ENCODE measurements at regions not wholly inside any gene's neighbourhood (a gene's known extent, or its start where the extent isn't known, plus 50 kb on each side); places are given as distances from the start of the nearest gene placed in this dataset.

GRCh38 chr1:87878873-87879272 is 550.2 kb downstream of the LMO4 start:
- DNase-seq (ENCODE audit: low read depth), result no peak

- DNase-seq (ENCODE audit: low read depth), result no peak
Measured at GRCh38 chr1:87880098-87880760, 551.5 kb downstream of the LMO4 start.

- DNase-seq (ENCODE audit: low read depth), result no peak
Measured at GRCh38 chr1:87880764-87881163, 552.1 kb downstream of the LMO4 start.

GRCh38 chr1:87883906-87884305 is 555.2 kb downstream of the LMO4 start:
- DNase-seq (ENCODE audit: low read depth), result no peak

GRCh38 chr1:87884581-87884980 is 555.9 kb downstream of the LMO4 start:
- DNase-seq (ENCODE audit: low read depth), result no peak

GRCh38 chr1:87885278-87886025 is 556.8 kb downstream of the LMO4 start:
- no peak for DNase-seq (ENCODE audit: low read depth)

GRCh38 chr1:87887100-87887499 is 558.4 kb downstream of the LMO4 start:
- no peak for DNase-seq (ENCODE audit: low read depth)

GRCh38 chr1:87888446-87888845 is 559.8 kb downstream of the LMO4 start:
- no peak for DNase-seq (ENCODE audit: low read depth)

- no peak for DNase-seq (ENCODE audit: low read depth)
Measured at GRCh38 chr1:87894062-87894461, 565.4 kb downstream of the LMO4 start.

GRCh38 chr1:87897481-87897880 is 568.8 kb downstream of the LMO4 start:
- no peak for DNase-seq (ENCODE audit: low read depth)

GRCh38 chr1:87898431-87898830 is 569.8 kb downstream of the LMO4 start:
- DNase-seq (ENCODE audit: low read depth), result no peak

GRCh38 chr1:87899017-87899416 is 570.3 kb downstream of the LMO4 start:
- DNase-seq (ENCODE audit: low read depth), result no peak

- no peak for DNase-seq (ENCODE audit: low read depth)
Measured at GRCh38 chr1:87899746-87900145, 571.1 kb downstream of the LMO4 start.

- no peak for DNase-seq (ENCODE audit: low read depth)
Measured at GRCh38 chr1:87902830-87903229, 574.1 kb downstream of the LMO4 start.

- DNase-seq (ENCODE audit: low read depth), result no peak
Measured at GRCh38 chr1:87903242-87903641, 574.6 kb downstream of the LMO4 start.

- no peak for DNase-seq (ENCODE audit: low read depth)
Measured at GRCh38 chr1:87904651-87905050, 576.0 kb downstream of the LMO4 start.

- DNase-seq (ENCODE audit: low read depth), result no peak
Measured at GRCh38 chr1:87905651-87906050, 577.0 kb downstream of the LMO4 start.

- no peak for DNase-seq (ENCODE audit: low read depth)
Measured at GRCh38 chr1:87906078-87906477, 577.4 kb downstream of the LMO4 start.

GRCh38 chr1:87913361-87913760 is 584.7 kb downstream of the LMO4 start:
- DNase-seq (ENCODE audit: low read depth), result no peak

GRCh38 chr1:87914396-87914795 is 585.7 kb downstream of the LMO4 start:
- no peak for DNase-seq (ENCODE audit: low read depth)

GRCh38 chr1:87915771-87916170 is 587.1 kb downstream of the LMO4 start:
- DNase-seq (ENCODE audit: low read depth), result no peak

GRCh38 chr1:87916965-87917364 is 588.3 kb downstream of the LMO4 start:
- no peak for DNase-seq (ENCODE audit: low read depth)

- no peak for DNase-seq (ENCODE audit: low read depth)
Measured at GRCh38 chr1:87918398-87918797, 589.7 kb downstream of the LMO4 start.

- no peak for DNase-seq (ENCODE audit: low read depth)
Measured at GRCh38 chr1:87922885-87923284, 594.2 kb downstream of the LMO4 start.

Data from activated T-cell treated with anti-CD3 and anti-CD28 coated beads for 24 hours (primary cell).